WI38 (cell line): ENCODE measurements at regions not wholly inside any gene's neighbourhood (a gene's known extent, or its start where the extent isn't known, plus 50 kb on each side); places are given as distances from the start of the nearest gene placed in this dataset.

ENCODE experiments used
- H3K4me3 ChIP-seq: 2 replicates; pipeline ENCODE4 v1.5.1; 2011; ENCODE audit warnings: low read depth, mild to moderate bottlenecking, control low read depth, low read length
- TF ChIP-seq, protein P1 (sequence below): IDR thresholded peaks from 2 replicates; pipeline ENCODE4 v1.5.1; 2012; ENCODE audit warnings: low read depth, mild to moderate bottlenecking, control low read depth, low read length

DNA sequence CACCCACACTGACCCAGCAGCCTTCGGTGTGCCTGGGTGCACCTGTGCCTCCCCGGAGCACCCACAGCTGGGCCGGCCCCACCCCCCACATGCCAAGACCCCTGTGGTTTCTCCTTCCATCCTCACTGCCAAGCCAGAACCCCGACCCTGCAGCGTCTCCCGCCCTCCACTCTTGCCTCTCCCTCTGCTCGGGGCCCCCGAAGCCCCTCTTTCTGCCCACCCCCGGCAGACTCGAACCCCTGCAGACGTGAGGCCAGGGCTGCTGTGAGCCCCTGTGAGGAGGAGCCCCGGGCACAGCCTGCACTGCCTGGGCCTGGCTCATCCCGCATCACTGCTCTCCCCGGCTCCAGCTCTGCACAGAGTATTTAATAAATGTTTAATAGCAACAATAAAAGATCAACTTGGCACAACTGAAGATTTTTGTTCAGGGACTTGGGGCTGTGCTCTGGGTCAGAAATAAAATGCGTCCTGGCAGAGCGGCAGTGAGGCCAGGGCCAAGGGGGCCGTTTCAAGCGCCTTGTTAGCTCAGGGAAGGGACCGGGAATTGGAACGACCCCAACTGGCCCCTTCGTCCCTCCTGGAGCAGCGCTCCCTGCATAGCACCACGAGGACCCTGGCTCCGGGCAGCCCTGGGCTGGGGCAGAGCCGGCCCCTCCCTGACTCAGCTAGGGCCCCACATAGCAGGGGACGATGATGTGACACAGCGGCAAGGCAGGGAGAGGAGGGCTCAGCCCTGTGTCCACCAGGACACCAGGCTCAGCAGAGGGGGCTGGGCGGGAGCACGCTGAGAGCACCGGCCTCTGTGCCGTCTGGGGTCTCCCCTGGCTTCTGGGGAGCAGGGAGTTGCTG, 520.8 kb downstream of the BRD1 start:
- H3K4me3 ChIP-seq, result no peak overlapping the region
- TF ChIP-seq, protein P1, sequence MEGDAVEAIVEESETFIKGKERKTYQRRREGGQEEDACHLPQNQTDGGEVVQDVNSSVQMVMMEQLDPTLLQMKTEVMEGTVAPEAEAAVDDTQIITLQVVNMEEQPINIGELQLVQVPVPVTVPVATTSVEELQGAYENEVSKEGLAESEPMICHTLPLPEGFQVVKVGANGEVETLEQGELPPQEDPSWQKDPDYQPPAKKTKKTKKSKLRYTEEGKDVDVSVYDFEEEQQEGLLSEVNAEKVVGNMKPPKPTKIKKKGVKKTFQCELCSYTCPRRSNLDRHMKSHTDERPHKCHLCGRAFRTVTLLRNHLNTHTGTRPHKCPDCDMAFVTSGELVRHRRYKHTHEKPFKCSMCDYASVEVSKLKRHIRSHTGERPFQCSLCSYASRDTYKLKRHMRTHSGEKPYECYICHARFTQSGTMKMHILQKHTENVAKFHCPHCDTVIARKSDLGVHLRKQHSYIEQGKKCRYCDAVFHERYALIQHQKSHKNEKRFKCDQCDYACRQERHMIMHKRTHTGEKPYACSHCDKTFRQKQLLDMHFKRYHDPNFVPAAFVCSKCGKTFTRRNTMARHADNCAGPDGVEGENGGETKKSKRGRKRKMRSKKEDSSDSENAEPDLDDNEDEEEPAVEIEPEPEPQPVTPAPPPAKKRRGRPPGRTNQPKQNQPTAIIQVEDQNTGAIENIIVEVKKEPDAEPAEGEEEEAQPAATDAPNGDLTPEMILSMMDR, result no peak

- no peak overlapping the region for H3K4me3 ChIP-seq
- TF ChIP-seq, protein P1, result no peak
Observed at GRCh38 chr22:49305966-49306631, 521.6 kb downstream of the BRD1 start.

DNA sequence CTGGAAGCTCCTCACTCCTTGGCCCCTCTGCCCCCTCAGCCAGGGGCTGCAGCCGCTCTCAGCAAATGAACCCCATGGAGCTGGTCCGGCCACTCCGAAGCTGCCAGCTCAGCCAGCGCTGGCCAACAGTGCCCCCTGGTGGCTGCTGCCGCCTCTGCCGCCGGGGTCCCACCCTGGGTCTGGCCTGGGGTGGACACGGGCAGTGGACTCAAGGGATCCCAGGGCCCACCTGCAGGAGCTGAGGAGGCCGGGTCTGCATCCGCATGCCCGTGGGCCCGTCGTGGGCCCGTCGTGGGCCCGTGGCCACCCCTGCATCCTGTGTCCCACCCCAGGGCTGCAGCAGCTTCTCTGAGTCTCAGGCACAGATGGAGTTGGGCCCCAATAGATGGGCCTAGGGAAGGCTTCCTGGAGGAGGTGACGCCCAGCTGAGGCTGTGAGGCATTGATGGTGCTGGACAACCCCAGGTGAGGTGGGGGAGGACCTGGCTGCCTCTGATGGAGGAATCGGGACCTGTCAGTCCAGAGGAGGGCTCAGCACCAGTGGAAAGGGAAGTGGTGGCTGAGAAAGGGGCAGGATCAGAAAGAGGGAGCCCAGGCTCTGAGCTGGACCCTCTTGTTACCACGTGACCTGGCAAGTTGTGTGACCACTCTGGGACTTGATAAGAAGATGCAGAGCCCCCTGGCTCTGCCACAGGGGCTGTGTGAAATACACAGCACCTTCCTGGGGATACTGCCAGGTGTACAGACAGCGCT, 522.3 kb downstream of the BRD1 start:
- TF ChIP-seq, protein P1, result no peak
- no peak overlapping the region for H3K4me3 ChIP-seq

DNA sequence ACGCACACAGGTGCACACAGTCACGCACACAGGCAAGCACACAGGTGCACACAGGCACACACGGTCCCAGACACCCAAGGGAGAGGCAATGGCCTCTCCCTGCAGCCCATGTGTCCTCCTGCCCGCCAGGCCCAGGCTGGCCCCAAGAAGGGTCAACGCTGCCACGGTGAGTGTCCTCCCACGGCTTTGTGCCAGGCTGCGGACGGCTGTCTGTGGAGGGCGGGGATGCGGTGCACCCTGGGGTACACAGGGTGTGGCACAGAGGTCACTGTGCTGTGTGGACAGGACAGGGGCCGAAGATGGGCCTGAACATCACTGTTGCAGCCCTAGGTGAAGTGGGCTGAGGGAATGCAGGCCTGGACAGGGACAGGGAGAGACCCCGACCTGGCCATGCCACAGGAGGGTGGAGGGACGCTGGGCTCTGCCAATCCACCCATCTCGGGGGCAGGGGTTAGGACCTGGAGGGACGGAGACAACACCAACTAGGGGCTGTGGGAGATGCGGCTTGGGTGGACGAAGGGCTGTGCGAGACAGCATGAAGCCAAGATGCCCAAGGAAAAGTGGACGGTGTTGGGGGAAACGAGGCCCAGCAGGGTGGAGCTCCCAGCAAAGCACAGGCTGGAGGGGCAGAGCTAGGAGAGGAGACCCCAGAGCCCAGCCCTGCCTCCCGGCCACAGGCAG, 523.8 kb downstream of the BRD1 start:
- TF ChIP-seq, protein P1, result no peak
- H3K4me3 ChIP-seq, result no peak overlapping the region

DNA sequence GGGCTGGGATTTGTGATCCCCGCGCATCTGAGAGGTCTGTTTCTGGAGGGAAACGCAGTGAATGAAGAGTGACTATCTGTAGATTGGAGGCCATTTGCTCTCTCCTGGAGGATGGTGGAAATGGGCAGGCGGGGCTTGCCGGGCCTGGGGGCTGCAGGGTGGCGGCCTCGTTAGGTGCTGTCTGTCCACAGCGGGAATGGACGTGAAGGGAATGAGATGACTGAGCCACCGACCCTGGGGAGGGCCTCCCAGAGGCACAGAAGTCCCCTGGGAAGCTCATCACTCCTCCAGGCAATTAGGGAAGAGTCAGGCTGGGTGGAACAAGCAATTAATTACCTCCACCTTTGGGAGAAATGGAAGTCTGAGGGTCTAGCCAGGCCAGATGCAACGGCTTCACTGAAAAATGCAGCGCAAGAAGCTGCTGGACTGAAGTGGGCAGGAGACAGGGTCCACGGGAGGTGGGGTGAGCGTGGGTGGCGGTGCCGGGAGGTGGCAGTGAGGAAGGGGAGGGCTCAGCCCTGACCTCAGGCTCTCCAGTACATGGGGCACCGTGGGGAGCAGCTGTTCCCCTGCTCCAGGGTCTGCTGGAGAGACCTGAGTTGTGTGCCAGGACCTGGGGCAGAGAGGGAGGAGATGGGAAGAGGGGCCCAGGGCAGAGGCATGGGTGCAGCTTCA, 524.5 kb downstream of the BRD1 start:
- H3K4me3 ChIP-seq, result no peak overlapping the region
- TF ChIP-seq, protein P1, result no peak

DNA sequence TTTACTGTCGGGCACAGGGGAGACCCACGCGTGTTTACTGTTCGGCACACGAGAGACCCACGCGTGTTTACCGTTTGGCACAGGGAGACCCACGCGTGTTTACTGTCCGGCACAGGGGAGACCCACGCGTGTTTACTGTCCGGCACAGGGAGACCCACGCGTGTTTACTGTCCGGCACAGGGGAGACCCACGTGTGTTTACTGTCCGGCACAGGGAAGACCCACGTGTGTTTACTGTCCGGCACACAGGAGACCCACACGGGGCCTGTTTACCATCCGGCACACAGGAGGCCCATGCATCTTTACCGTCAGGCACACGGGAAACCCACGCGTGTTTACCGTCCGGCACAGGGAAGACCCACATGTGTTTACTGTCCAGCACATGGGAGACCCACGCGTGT, 525.1 kb downstream of the BRD1 start:
- TF ChIP-seq, protein P1, result no peak
- H3K4me3 ChIP-seq, result no peak overlapping the region
